ENCODE measurements at regions not wholly inside any gene's neighbourhood (a gene's known extent, or its start where the extent isn't known, plus 50 kb on each side); places are given as distances from the start of the nearest gene placed in this dataset.

- WGBS (ENCODE audit: extremely low coverage, insufficient read length, low lambda C conversion rate), result no CpG with 5 or more reads among the region's 1 CpG
- Histone ChIP-seq H2AK5ac (ENCODE audit: insufficient read length, low read length) (no peak overlapping the region), H3K23ac (ENCODE audit: insufficient read length, low read depth, low read length) (no peak overlapping the region), H3K23me2 (ENCODE audit: insufficient read length, low read depth, low read length, poor library complexity, severe bottlenecking) (no peaks in the 10 kb centered on the region), H3K27ac (ENCODE audit: insufficient read length, low read depth, low read length) (no peak overlapping the region), H4K8ac (replicated peaks; ENCODE audit: insufficient read length, low read depth, low read length) (no peak overlapping the region), H3K9ac (ENCODE audit: extremely low read depth, insufficient read length, low read length) (no peak overlapping the region), H3K4ac (ENCODE audit: low read depth, low read length) (no peak overlapping the region), H3K9me3 (ENCODE audit: control insufficient read depth, low read depth, low read length) (no peaks in the 10 kb centered on the region), H3K14ac (ENCODE audit: insufficient read depth, low read length) (no peak overlapping the region), H2BK120ac (ENCODE audit: low read depth, low read length, poor library complexity, severe bottlenecking) (no peak overlapping the region), H4K20me1 (ENCODE audit: control insufficient read depth, insufficient read depth, insufficient read length) (no peaks in the 10 kb centered on the region), H3K79me2 (ENCODE audit: insufficient read depth, low read length) (no peaks in the 10 kb centered on the region), H3K18ac (ENCODE audit: insufficient read length, low read depth, low read length) (no peak overlapping the region), H4K91ac (ENCODE audit: insufficient read length, low read depth, low read length) (no peak overlapping the region), H2BK15ac (ENCODE audit: low read depth, low read length) (no peak overlapping the region), H2AFZ (ENCODE audit: low read length) (no peak overlapping the region), H2BK5ac (ENCODE audit: insufficient read length, low read length) (no peak overlapping the region), H3T11ph (ENCODE audit: low read length) (no peak overlapping the region), H3K27me3 (ENCODE audit: insufficient read depth, low read length) (no peaks in the 10 kb centered on the region), H3K79me1 (ENCODE audit: insufficient read depth, low read depth, low read length, poor library complexity, severe bottlenecking) (no peaks in the 10 kb centered on the region), H2BK20ac (ENCODE audit: low read depth, low read length, poor library complexity, severe bottlenecking) (no peak overlapping the region), H3K56ac (ENCODE audit: insufficient read length, low read depth, low read length) (no peak overlapping the region), H3K4me2 (ENCODE audit: insufficient read depth, insufficient read length, low read length) (no peak overlapping the region), H3K4me1 (ENCODE audit: insufficient read depth, low read length) (no peaks in the 10 kb centered on the region), H4K5ac (ENCODE audit: insufficient read length, low read depth, low read length) (no peak overlapping the region), H2BK12ac (ENCODE audit: insufficient read length, low read depth, low read length) (no peak overlapping the region)
- no peak overlapping the region for H3K27ac Mint-ChIP-seq
- peaks cover 0 to 5% (median 3%) of the 10 kb centered on the region in 3 experiments; a peak in 4 of 7 replicates for H3K36me3 Mint-ChIP-seq (ENCODE audit: insufficient read depth in 1 of 3, low read depth in 3 of 3)
- no peak overlapping the region for H3K4me3 Mint-ChIP-seq
- peaks cover 12 to 15% of the 10 kb centered on the region in 2 experiments for H3K9me3 Mint-ChIP-seq
- TF ChIP-seq, protein P1, sequence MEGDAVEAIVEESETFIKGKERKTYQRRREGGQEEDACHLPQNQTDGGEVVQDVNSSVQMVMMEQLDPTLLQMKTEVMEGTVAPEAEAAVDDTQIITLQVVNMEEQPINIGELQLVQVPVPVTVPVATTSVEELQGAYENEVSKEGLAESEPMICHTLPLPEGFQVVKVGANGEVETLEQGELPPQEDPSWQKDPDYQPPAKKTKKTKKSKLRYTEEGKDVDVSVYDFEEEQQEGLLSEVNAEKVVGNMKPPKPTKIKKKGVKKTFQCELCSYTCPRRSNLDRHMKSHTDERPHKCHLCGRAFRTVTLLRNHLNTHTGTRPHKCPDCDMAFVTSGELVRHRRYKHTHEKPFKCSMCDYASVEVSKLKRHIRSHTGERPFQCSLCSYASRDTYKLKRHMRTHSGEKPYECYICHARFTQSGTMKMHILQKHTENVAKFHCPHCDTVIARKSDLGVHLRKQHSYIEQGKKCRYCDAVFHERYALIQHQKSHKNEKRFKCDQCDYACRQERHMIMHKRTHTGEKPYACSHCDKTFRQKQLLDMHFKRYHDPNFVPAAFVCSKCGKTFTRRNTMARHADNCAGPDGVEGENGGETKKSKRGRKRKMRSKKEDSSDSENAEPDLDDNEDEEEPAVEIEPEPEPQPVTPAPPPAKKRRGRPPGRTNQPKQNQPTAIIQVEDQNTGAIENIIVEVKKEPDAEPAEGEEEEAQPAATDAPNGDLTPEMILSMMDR (conservative IDR thresholded peaks at IDR 0.05), result no peak
- DNase-seq, result no peak
- no peaks in the 10 kb centered on the region for H3K4me1 Mint-ChIP-seq
- no peaks in the 10 kb centered on the region for H3K27me3 Mint-ChIP-seq (ENCODE audit: low read depth)
These were observed 1116.3 kb upstream of the CADM2 start for GRCh38 chr3:83842511-83842910.
